GM13976 (cell line): ENCODE measurements at regions not wholly inside any gene's neighbourhood (a gene's known extent, or its start where the extent isn't known, plus 50 kb on each side); places are given as distances from the start of the nearest gene placed in this dataset.

Source experiments
- DNase-seq: peaks from one replicate; pipeline ENCODE4 v3.0.0; 2012; ENCODE audit warnings: low spot score
- CTCF ChIP-seq: IDR thresholded peaks from 2 replicates; pipeline ENCODE4 v1.5.1; 2012; ENCODE audit warnings: borderline replicate concordance, mild to moderate bottlenecking; ENCODE audit not compliant: insufficient read depth; ENCODE audit errors: extremely low read depth, missing control alignments, control extremely low read depth
- in situ Hi-C: fragments of 300-500 bp; cut with MboI; formaldehyde crosslinking; loops from one replicate; pipeline ENCODE4 v1.12.0; 2022; ENCODE audit warnings: low sequenced_read_pairs, mixed read lengths, inconsistent platforms; ENCODE audit not compliant: unreplicated experiment

GRCh38 chr16:85458968-85459367 is 154.2 kb upstream of the GSE1 start:
- no peak for TF ChIP-seq CTCF
- in situ Hi-C loops: no loop called here
- DNase-seq: no peak

GRCh38 chr16:85459529-85460251 is 153.4 kb upstream of the GSE1 start:
- TF ChIP-seq CTCF: no peak
- DNase-seq: no peak
- in situ Hi-C loops: no loop called here

- in situ Hi-C loops: no loop called here
- no peak for DNase-seq
- no peak for TF ChIP-seq CTCF
These were observed 152.7 kb upstream of the GSE1 start for GRCh38 chr16:85460252-85461021.

- in situ Hi-C loops: no loop called here
- DNase-seq: no peak
- TF ChIP-seq CTCF: no peak
These were observed 151.9 kb upstream of the GSE1 start for GRCh38 chr16:85461022-85461813.

- in situ Hi-C loops: no loop called here
- DNase-seq: peak; percentile 63
- TF ChIP-seq CTCF: no peak
These were observed 151.1 kb upstream of the GSE1 start for GRCh38 chr16:85461814-85462713.
